ENCODE measurements at regions not wholly inside any gene's neighbourhood (a gene's known extent, or its start where the extent isn't known, plus 50 kb on each side); places are given as distances from the start of the nearest gene placed in this dataset.

GRCh38 chr2:147311058-147311430 is 533.8 kb upstream of the ACVR2A start:
- TF ChIP-seq POLR2AphosphoS5 (IDR thresholded peaks at IDR 0.05) (no peak), POLR2A (IDR thresholded peaks at IDR 0.05) (no peak)
- TF ChIP-seq, protein P1, sequence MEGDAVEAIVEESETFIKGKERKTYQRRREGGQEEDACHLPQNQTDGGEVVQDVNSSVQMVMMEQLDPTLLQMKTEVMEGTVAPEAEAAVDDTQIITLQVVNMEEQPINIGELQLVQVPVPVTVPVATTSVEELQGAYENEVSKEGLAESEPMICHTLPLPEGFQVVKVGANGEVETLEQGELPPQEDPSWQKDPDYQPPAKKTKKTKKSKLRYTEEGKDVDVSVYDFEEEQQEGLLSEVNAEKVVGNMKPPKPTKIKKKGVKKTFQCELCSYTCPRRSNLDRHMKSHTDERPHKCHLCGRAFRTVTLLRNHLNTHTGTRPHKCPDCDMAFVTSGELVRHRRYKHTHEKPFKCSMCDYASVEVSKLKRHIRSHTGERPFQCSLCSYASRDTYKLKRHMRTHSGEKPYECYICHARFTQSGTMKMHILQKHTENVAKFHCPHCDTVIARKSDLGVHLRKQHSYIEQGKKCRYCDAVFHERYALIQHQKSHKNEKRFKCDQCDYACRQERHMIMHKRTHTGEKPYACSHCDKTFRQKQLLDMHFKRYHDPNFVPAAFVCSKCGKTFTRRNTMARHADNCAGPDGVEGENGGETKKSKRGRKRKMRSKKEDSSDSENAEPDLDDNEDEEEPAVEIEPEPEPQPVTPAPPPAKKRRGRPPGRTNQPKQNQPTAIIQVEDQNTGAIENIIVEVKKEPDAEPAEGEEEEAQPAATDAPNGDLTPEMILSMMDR (IDR thresholded peaks at IDR 0.05) = no peak
